H9 (cell line): ENCODE measurements at regions not wholly inside any gene's neighbourhood (a gene's known extent, or its start where the extent isn't known, plus 50 kb on each side); places are given as distances from the start of the nearest gene placed in this dataset.

Source experiments
- DNase-seq: peaks from one replicate; pipeline ENCODE4 v3.0.0-alpha.2; 2017
- H2AFZ ChIP-seq: one replicate; pipeline ENCODE4 v1.6.1; 2013; ENCODE audit warnings: mild to moderate bottlenecking, low read length, control low read depth, moderate library complexity
- H2AK5ac ChIP-seq: 2 replicates; pipeline ENCODE4 v1.6.1; 2013; ENCODE audit warnings: low read length, control low read depth, mixed read lengths; ENCODE audit not compliant: insufficient read length
- H2BK120ac ChIP-seq: one replicate; pipeline ENCODE4 v1.6.1; 2013; ENCODE audit warnings: low read depth, mild to moderate bottlenecking, low read length, control low read depth, inconsistent platforms; ENCODE audit not compliant: poor library complexity, severe bottlenecking
- H2BK12ac ChIP-seq: 2 replicates; pipeline ENCODE4 v1.6.1; 2013; ENCODE audit warnings: low read length, control low read depth, mixed read lengths, low read depth; ENCODE audit not compliant: insufficient read length
- H2BK15ac ChIP-seq: 2 replicates; pipeline ENCODE4 v1.6.1; 2013; ENCODE audit warnings: low read depth, low read length, control low read depth
- H2BK20ac ChIP-seq: one replicate; pipeline ENCODE4 v1.6.1; 2013; ENCODE audit warnings: low read depth, mild to moderate bottlenecking, low read length, control low read depth, inconsistent platforms; ENCODE audit not compliant: poor library complexity, severe bottlenecking
- H2BK5ac ChIP-seq: 2 replicates; pipeline ENCODE4 v1.6.1; 2013; ENCODE audit warnings: low read length, control low read depth, mixed read lengths; ENCODE audit not compliant: insufficient read length
- H3K14ac ChIP-seq: 2 replicates; pipeline ENCODE4 v1.6.1; 2013; ENCODE audit warnings: low read length, control low read depth; ENCODE audit not compliant: insufficient read depth
- H3K18ac ChIP-seq: 2 replicates; pipeline ENCODE4 v1.6.1; 2013; ENCODE audit warnings: low read depth, mild to moderate bottlenecking, mixed read lengths, low read length, control low read depth; ENCODE audit not compliant: insufficient read length
- H3K23ac ChIP-seq: 2 replicates; pipeline ENCODE4 v1.6.1; 2013; ENCODE audit warnings: low read length, control low read depth, mixed read lengths, low read depth; ENCODE audit not compliant: insufficient read length
- H3K23me2 ChIP-seq: 2 replicates; pipeline ENCODE4 v1.6.1; 2013; ENCODE audit warnings: low read depth, mild to moderate bottlenecking, mixed read lengths, low read length, control low read depth; ENCODE audit not compliant: insufficient read length, poor library complexity, severe bottlenecking
- H3K27ac ChIP-seq: 2 replicates; pipeline ENCODE4 v1.5.1; 2013; ENCODE audit warnings: low read length, control low read depth, mixed read lengths, low read depth; ENCODE audit not compliant: insufficient read length
- H3K27me3 ChIP-seq: 2 replicates; pipeline ENCODE4 v1.6.1; 2013; ENCODE audit warnings: low read length, control low read depth, inconsistent platforms; ENCODE audit not compliant: insufficient read depth
- H3K4ac ChIP-seq: 2 replicates; pipeline ENCODE4 v1.6.1; 2013; ENCODE audit warnings: low read depth, mild to moderate bottlenecking, control low read depth, inconsistent platforms, low read length, moderate library complexity
- H3K4me1 ChIP-seq: 2 replicates; pipeline ENCODE4 v1.6.1; 2013; ENCODE audit warnings: low read length, control low read depth, inconsistent platforms; ENCODE audit not compliant: insufficient read depth
- H3K4me2 ChIP-seq: 2 replicates; pipeline ENCODE4 v1.6.1; 2013; ENCODE audit warnings: low read length, control low read depth, mixed read lengths; ENCODE audit not compliant: insufficient read length, insufficient read depth
- H3K56ac ChIP-seq: 2 replicates; pipeline ENCODE4 v1.6.1; 2013; ENCODE audit warnings: low read depth, mild to moderate bottlenecking, mixed read lengths, low read length, control low read depth; ENCODE audit not compliant: insufficient read length
- H3K79me1 ChIP-seq: 2 replicates; pipeline ENCODE4 v1.6.1; 2013; ENCODE audit warnings: low read depth, mild to moderate bottlenecking, moderate library complexity, low read length, control low read depth, inconsistent platforms; ENCODE audit not compliant: insufficient read depth, poor library complexity, severe bottlenecking
- H3K79me2 ChIP-seq: 2 replicates; pipeline ENCODE4 v1.6.1; 2013; ENCODE audit warnings: low read length, control low read depth, inconsistent platforms; ENCODE audit not compliant: insufficient read depth
- H3K9ac ChIP-seq: 2 replicates; pipeline ENCODE4 v1.6.1; 2013; ENCODE audit warnings: low read length, control low read depth, mixed read lengths; ENCODE audit not compliant: insufficient read length; ENCODE audit errors: extremely low read depth
- H3K9me3 ChIP-seq: one replicate; pipeline ENCODE4 v1.6.1; 2013; ENCODE audit warnings: low read depth, low read length, inconsistent platforms; ENCODE audit not compliant: control insufficient read depth
- H3T11ph ChIP-seq: one replicate; pipeline ENCODE4 v1.6.1; 2013; ENCODE audit warnings: mild to moderate bottlenecking, low read length, control low read depth, inconsistent platforms
- H4K20me1 ChIP-seq: one replicate; pipeline ENCODE4 v1.6.1; 2013; ENCODE audit not compliant: control insufficient read depth, insufficient read length, insufficient read depth
- H4K5ac ChIP-seq: 2 replicates; pipeline ENCODE4 v1.6.1; 2013; ENCODE audit warnings: low read depth, mild to moderate bottlenecking, mixed read lengths, low read length, control low read depth; ENCODE audit not compliant: insufficient read length
- H4K8ac ChIP-seq: replicated peaks from 2 replicates; pipeline ENCODE4 v1.6.1; 2013; ENCODE audit warnings: low read length, control low read depth, mixed read lengths, low read depth; ENCODE audit not compliant: insufficient read length
- H4K91ac ChIP-seq: 2 replicates; pipeline ENCODE4 v1.6.1; 2013; ENCODE audit warnings: low read depth, mild to moderate bottlenecking, moderate library complexity, mixed read lengths, low read length, control low read depth; ENCODE audit not compliant: insufficient read length
- H3K27ac Mint-ChIP-seq, 3 experiments: 2 replicates in 2 of 3; 3 replicates in 1 of 3; pipeline ENCODE4 v1.8.0; 2020 to 2021; ENCODE audit warnings: mixed read lengths in 3 of 3, mild to moderate bottlenecking in 1 of 3, moderate library complexity in 1 of 3
- H3K27me3 Mint-ChIP-seq: 2 replicates; pipeline ENCODE4 v1.8.0; 2021; ENCODE audit warnings: low read depth, mild to moderate bottlenecking, moderate library complexity, mixed read lengths
- H3K36me3 Mint-ChIP-seq, 3 experiments: 2 replicates in 2 of 3; 3 replicates in 1 of 3; pipeline ENCODE4 v1.8.0; 2020 to 2021; ENCODE audit warnings: low read depth in 3 of 3, mixed read lengths in 3 of 3; ENCODE audit not compliant: insufficient read depth in 1 of 3
- H3K4me1 Mint-ChIP-seq, 2 experiments: 2 replicates each; pipeline ENCODE4 v1.8.0; 2020; ENCODE audit warnings: mixed read lengths in 2 of 2
- H3K4me3 Mint-ChIP-seq, 2 experiments: 2 replicates in 1 of 2; 3 replicates in 1 of 2; pipeline ENCODE4 v1.8.0; 2020 to 2021; ENCODE audit warnings: mild to moderate bottlenecking in 2 of 2, mixed read lengths in 2 of 2, moderate library complexity in 1 of 2
- H3K9me3 Mint-ChIP-seq, 2 experiments: 2 replicates in 1 of 2; 3 replicates in 1 of 2; pipeline ENCODE4 v1.8.0; 2020; ENCODE audit warnings: mild to moderate bottlenecking in 2 of 2, mixed read lengths in 2 of 2, moderate library complexity in 1 of 2
- CTCF ChIP-seq: fragments of 200-600 bp; sonication (generic); conservative IDR thresholded peaks from 3 replicates; pipeline ENCODE4 v1.8.0; 2021; ENCODE audit warnings: antibody characterized with exemption, mild to moderate bottlenecking
- WGBS: extraction: QIAGEN DNeasy Blood & Tissue Kit; methylation state at CpG from one replicate; pipeline ENCODE4 v1.1.7; 2013; ENCODE audit warnings: missing lambda C conversion rate, low lambda C conversion rate, mixed read lengths; ENCODE audit not compliant: insufficient read length; ENCODE audit errors: extremely low coverage; 5-methylcytosine and 5-hydroxymethylcytosine counted together

- no peak overlapping the region for H3K18ac ChIP-seq
- Mint-ChIP-seq H3K9me3 (no peaks in the 10 kb centered on the region), H3K27ac (no peak overlapping the region), H3K4me3 (no peak overlapping the region), H3K27me3 (no peaks in the 10 kb centered on the region), H3K36me3 (no peaks in the 10 kb centered on the region), H3K4me1 (peaks cover 26 to 27% of the 10 kb centered on the region in 2 experiments)
- no peaks in the 10 kb centered on the region for H3K27me3 ChIP-seq
- no peak overlapping the region for H3K14ac ChIP-seq
- no CpG with 5 or more reads among the region's 3 CpGs for WGBS
- H2AFZ ChIP-seq = no peak overlapping the region
- no peaks in the 10 kb centered on the region for H3K9me3 ChIP-seq
- no peak overlapping the region for H2BK20ac ChIP-seq
- H3K23ac ChIP-seq = no peak overlapping the region
- no peak overlapping the region for H2AK5ac ChIP-seq
- no peaks in the 10 kb centered on the region for H4K20me1 ChIP-seq
- no peak overlapping the region for H2BK15ac ChIP-seq
- H2BK5ac ChIP-seq = no peak overlapping the region
- peaks cover 6% of the 10 kb centered on the region; the same call in 1 of the 2 replicates for H3K4me1 ChIP-seq
- H3K79me1 ChIP-seq = no peaks in the 10 kb centered on the region
- H3K4me2 ChIP-seq = no peak overlapping the region
- no peak for DNase-seq
- TF ChIP-seq CTCF = no peak
- H2BK120ac ChIP-seq = no peak overlapping the region
- no peak overlapping the region for H3K9ac ChIP-seq
- H3K4ac ChIP-seq = no peak overlapping the region
- H3K27ac ChIP-seq = no peak overlapping the region
- no peak overlapping the region for H4K91ac ChIP-seq
- no peak overlapping the region for H3T11ph ChIP-seq
- H3K56ac ChIP-seq = no peak overlapping the region
- no peaks in the 10 kb centered on the region for H3K79me2 ChIP-seq
- no peak overlapping the region for H4K5ac ChIP-seq
- no peak overlapping the region for H2BK12ac ChIP-seq
- no peak overlapping the region for H4K8ac ChIP-seq
- no peaks in the 10 kb centered on the region for H3K23me2 ChIP-seq
These were observed 294.4 kb upstream of the SLCO3A1 start for GRCh38 chr15:91559066-91559465.
